ENCODE measurements at regions not wholly inside any gene's neighbourhood (a gene's known extent, or its start where the extent isn't known, plus 50 kb on each side); places are given as distances from the start of the nearest gene placed in this dataset.

- TF ChIP-seq CTCF (IDR thresholded peaks at IDR 0.05 in 2 of 3, conservative IDR thresholded peaks at IDR 0.05 in 1 of 3; ENCODE audit: insufficient read depth in 2 of 3, low read depth in 1 of 3, low read length in 3 of 3), result no peak
- TF ChIP-seq IRF2 (CRISPR knock-in tag; IDR thresholded peaks at IDR 0.05), result no peak
- TF ChIP-seq RNF2 (IDR thresholded peaks at IDR 0.05), result no peak
- TF ChIP-seq ELF4 (CRISPR knock-in tag; IDR thresholded peaks at IDR 0.05), result no peak
- no peak for TF ChIP-seq SMARCA4 (IDR thresholded peaks at IDR 0.05)
- TF ChIP-seq BRCA1 (IDR thresholded peaks at IDR 0.05), result no peak
- TF ChIP-seq BRCA1 (CRISPR knock-in tag; IDR thresholded peaks at IDR 0.05), result no peak
- TF ChIP-seq ZNF3 (CRISPR knock-in tag; IDR thresholded peaks at IDR 0.05), result no peak
- TF ChIP-seq CCNT2 (IDR thresholded peaks at IDR 0.05; ENCODE audit: borderline replicate concordance, extremely low read depth, insufficient read length, low read depth, low read length), result no peak
- TF ChIP-seq FOXP4 (CRISPR knock-in tag; IDR thresholded peaks at IDR 0.05; ENCODE audit: borderline replicate concordance), result no peak
These were observed 86.5 kb upstream of the CTTNBP2NL start for GRCh38 chr1:112309499-112309898.

All from K562 (cell line).